ENCODE measurements at regions not wholly inside any gene's neighbourhood (a gene's known extent, or its start where the extent isn't known, plus 50 kb on each side); places are given as distances from the start of the nearest gene placed in this dataset.

DNA sequence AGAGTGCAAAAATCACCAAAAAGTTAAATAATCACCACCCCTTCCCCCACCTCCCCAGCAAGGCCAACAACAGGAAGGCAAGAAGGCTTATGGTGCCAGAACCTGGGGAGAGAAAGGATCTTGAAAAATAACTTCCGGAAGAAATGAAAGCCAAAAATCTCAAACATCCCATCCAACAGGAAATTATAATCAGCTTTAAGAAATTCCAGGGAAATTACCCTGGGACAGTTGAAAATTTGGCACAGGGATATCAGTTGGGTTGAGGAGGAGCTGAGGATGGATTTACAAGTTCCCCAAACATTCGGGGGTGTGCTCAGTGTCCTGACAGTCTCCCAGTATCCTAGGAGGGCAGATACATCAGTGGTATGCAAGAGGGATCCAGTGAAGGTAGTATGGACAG is 82.7 kb downstream of the POLR2M start:
- TF ChIP-seq, protein P1, sequence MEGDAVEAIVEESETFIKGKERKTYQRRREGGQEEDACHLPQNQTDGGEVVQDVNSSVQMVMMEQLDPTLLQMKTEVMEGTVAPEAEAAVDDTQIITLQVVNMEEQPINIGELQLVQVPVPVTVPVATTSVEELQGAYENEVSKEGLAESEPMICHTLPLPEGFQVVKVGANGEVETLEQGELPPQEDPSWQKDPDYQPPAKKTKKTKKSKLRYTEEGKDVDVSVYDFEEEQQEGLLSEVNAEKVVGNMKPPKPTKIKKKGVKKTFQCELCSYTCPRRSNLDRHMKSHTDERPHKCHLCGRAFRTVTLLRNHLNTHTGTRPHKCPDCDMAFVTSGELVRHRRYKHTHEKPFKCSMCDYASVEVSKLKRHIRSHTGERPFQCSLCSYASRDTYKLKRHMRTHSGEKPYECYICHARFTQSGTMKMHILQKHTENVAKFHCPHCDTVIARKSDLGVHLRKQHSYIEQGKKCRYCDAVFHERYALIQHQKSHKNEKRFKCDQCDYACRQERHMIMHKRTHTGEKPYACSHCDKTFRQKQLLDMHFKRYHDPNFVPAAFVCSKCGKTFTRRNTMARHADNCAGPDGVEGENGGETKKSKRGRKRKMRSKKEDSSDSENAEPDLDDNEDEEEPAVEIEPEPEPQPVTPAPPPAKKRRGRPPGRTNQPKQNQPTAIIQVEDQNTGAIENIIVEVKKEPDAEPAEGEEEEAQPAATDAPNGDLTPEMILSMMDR (IDR thresholded peaks at IDR 0.05): no peak
- TF ChIP-seq POLR2A (IDR thresholded peaks at IDR 0.05): no peak
